ENCODE measurements at regions not wholly inside any gene's neighbourhood (a gene's known extent, or its start where the extent isn't known, plus 50 kb on each side); places are given as distances from the start of the nearest gene placed in this dataset.
"Not testable (repeated sequence)": the region's sequence is repeated elsewhere in the genome, so short reads cannot be mapped to it uniquely, and the experiment has no call there.

GRCh38 chr5:112594941-112595340 is 142.7 kb upstream of the APC start:
- no peak overlapping the region for H2AFZ ChIP-seq (ENCODE audit: insufficient read depth, low read length, poor library complexity)
- H2BK120ac ChIP-seq (ENCODE audit: insufficient read depth, low read length, poor library complexity): no peak overlapping the region
- H4K8ac ChIP-seq (ENCODE audit: low read depth, low read length): no peak overlapping the region
- WGBS (ENCODE audit: extremely low coverage, insufficient coverage, insufficient read length): no CpG with 5 or more reads among the region's 1 CpG
- no peak overlapping the region for H4K12ac ChIP-seq (ENCODE audit: low read depth, low read length)
- H3K4me3 ChIP-seq (ENCODE audit: low read depth, low read length): no peak overlapping the region
- no peak overlapping the region for H3K9ac ChIP-seq (ENCODE audit: low read length)
- no peak overlapping the region for H3K27ac ChIP-seq (ENCODE audit: low read depth, low read length)
- H2BK12ac ChIP-seq (ENCODE audit: low read length): no peak overlapping the region
- no peak for DNase-seq
- H3K18ac ChIP-seq (ENCODE audit: low read length): no peak overlapping the region
- no peak overlapping the region for H2BK5ac ChIP-seq (ENCODE audit: low read depth, low read length, poor library complexity)
- no peaks in the 10 kb centered on the region for H3K27me3 ChIP-seq (ENCODE audit: insufficient read depth, low read length)
- H3K4me1 ChIP-seq (ENCODE audit: control insufficient read depth in 1 of 2, insufficient read depth in 2 of 2, low read length in 2 of 2): no peaks in the 10 kb centered on the region
- H3K79me1 ChIP-seq (ENCODE audit: low read length): no peaks in the 10 kb centered on the region
- no peak overlapping the region for H3K14ac ChIP-seq (ENCODE audit: low read length)
- H3K4me2 ChIP-seq (ENCODE audit: low read length): no peak overlapping the region
- H3K9me3 ChIP-seq (ENCODE audit: insufficient read depth, low read depth, low read length): no peaks in the 10 kb centered on the region
- H3K4ac ChIP-seq (ENCODE audit: low read depth, low read length): no peak overlapping the region
- H3K23ac ChIP-seq (ENCODE audit: low read length): no peak overlapping the region
- H3K79me2 ChIP-seq (ENCODE audit: control insufficient read depth, insufficient read depth, low read length, poor library complexity): no peaks in the 10 kb centered on the region
- no peak overlapping the region for H4K91ac ChIP-seq (ENCODE audit: low read depth, low read length)
- no peak overlapping the region for H2AK5ac ChIP-seq (ENCODE audit: low read length)
- H3K36me3 ChIP-seq (ENCODE audit: control insufficient read depth in 1 of 2, insufficient read depth in 2 of 2, low read length in 2 of 2): no peaks in the 10 kb centered on the region

DNA sequence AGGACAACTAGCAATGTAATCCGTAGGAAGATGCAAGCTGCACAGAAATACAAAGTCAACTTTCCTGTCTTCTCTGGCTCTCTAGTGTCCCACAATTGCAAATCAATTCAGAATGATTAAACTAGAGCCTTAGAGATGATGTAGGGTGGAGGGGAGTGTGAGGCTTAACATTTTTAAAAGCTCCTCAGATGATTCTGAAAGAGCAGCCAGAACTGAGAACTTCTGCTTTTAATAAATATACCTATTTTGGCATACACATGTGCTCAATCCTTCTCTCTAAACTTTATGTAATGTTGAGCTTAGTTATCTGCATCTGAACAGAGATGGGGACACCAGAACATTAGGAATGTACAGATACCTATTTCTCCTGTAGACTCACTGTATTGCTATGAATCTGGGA is 139.9 kb upstream of the APC start:
- no peak for DNase-seq
- Histone ChIP-seq H3K4me2 (ENCODE audit: low read length) (no peak overlapping the region), H2AK5ac (ENCODE audit: low read length) (no peak overlapping the region), H3K27me3 (ENCODE audit: insufficient read depth, low read length) (no peaks in the 10 kb centered on the region), H3K36me3 (ENCODE audit: control insufficient read depth in 1 of 2, insufficient read depth in 2 of 2, low read length in 2 of 2) (no peaks in the 10 kb centered on the region), H4K91ac (ENCODE audit: low read depth, low read length) (no peak overlapping the region), H3K23ac (ENCODE audit: low read length) (no peak overlapping the region), H2BK12ac (ENCODE audit: low read length) (no peak overlapping the region), H2BK5ac (ENCODE audit: low read depth, low read length, poor library complexity) (no peak overlapping the region), H3K18ac (ENCODE audit: low read length) (no peak overlapping the region), H2BK120ac (ENCODE audit: insufficient read depth, low read length, poor library complexity) (no peak overlapping the region), H4K12ac (ENCODE audit: low read depth, low read length) (no peak overlapping the region), H3K9ac (ENCODE audit: low read length) (no peak overlapping the region), H3K27ac (ENCODE audit: low read depth, low read length) (no peak overlapping the region), H3K14ac (ENCODE audit: low read length) (no peak overlapping the region), H4K8ac (ENCODE audit: low read depth, low read length) (no peak overlapping the region), H3K4me1 (ENCODE audit: control insufficient read depth in 1 of 2, insufficient read depth in 2 of 2, low read length in 2 of 2) (no peaks in the 10 kb centered on the region), H3K4ac (ENCODE audit: low read depth, low read length) (no peak overlapping the region), H3K4me3 (ENCODE audit: low read depth, low read length) (no peak overlapping the region), H3K79me1 (ENCODE audit: low read length) (no peaks in the 10 kb centered on the region), H3K79me2 (ENCODE audit: control insufficient read depth, insufficient read depth, low read length, poor library complexity) (no peaks in the 10 kb centered on the region), H2AFZ (ENCODE audit: insufficient read depth, low read length, poor library complexity) (no peak overlapping the region), H3K9me3 (ENCODE audit: insufficient read depth, low read depth, low read length) (no peaks in the 10 kb centered on the region)
- WGBS (ENCODE audit: extremely low coverage, insufficient coverage, insufficient read length): no CpG with 5 or more reads among the region's 1 CpG

- H3K23ac ChIP-seq (ENCODE audit: low read length); H3K79me1 ChIP-seq (ENCODE audit: low read length); H3K79me2 ChIP-seq (ENCODE audit: control insufficient read depth, insufficient read depth, low read length, poor library complexity); H3K18ac ChIP-seq (ENCODE audit: low read length); H3K4me2 ChIP-seq (ENCODE audit: low read length); H3K4ac ChIP-seq (ENCODE audit: low read depth, low read length); H3K4me1 ChIP-seq (ENCODE audit: control insufficient read depth in 1 of 2, insufficient read depth in 2 of 2, low read length in 2 of 2); H2BK12ac ChIP-seq (ENCODE audit: low read length); H4K91ac ChIP-seq (ENCODE audit: low read depth, low read length); H4K8ac ChIP-seq (ENCODE audit: low read depth, low read length); H4K12ac ChIP-seq (ENCODE audit: low read depth, low read length); H3K36me3 ChIP-seq (ENCODE audit: control insufficient read depth in 1 of 2, insufficient read depth in 2 of 2, low read length in 2 of 2); H3K14ac ChIP-seq (ENCODE audit: low read length); H2BK5ac ChIP-seq (ENCODE audit: low read depth, low read length, poor library complexity); H3K9ac ChIP-seq (ENCODE audit: low read length); H2AFZ ChIP-seq (ENCODE audit: insufficient read depth, low read length, poor library complexity); DNase-seq; H3K27me3 ChIP-seq (ENCODE audit: insufficient read depth, low read length); H3K27ac ChIP-seq (ENCODE audit: low read depth, low read length); H3K4me3 ChIP-seq (ENCODE audit: low read depth, low read length); H2AK5ac ChIP-seq (ENCODE audit: low read length); H2BK120ac ChIP-seq (ENCODE audit: insufficient read depth, low read length, poor library complexity); H3K9me3 ChIP-seq (ENCODE audit: insufficient read depth, low read depth, low read length): not testable (repeated sequence)
- no CpG with 5 or more reads among the region's 2 CpGs for WGBS (ENCODE audit: extremely low coverage, insufficient coverage, insufficient read length)
Observed at GRCh38 chr5:112600510-112600909, 137.2 kb upstream of the APC start.

GRCh38 chr5:112604732-112605630 is 132.7 kb upstream of the APC start:
- Histone ChIP-seq H3K23ac (ENCODE audit: low read length) (no peak overlapping the region), H3K18ac (ENCODE audit: low read length) (no peak overlapping the region), H2BK120ac (ENCODE audit: insufficient read depth, low read length, poor library complexity) (no peak overlapping the region), H3K4me1 (ENCODE audit: control insufficient read depth in 1 of 2, insufficient read depth in 2 of 2, low read length in 2 of 2) (no peaks in the 10 kb centered on the region), H3K14ac (ENCODE audit: low read length) (no peak overlapping the region), H4K91ac (ENCODE audit: low read depth, low read length) (no peak overlapping the region), H2BK12ac (ENCODE audit: low read length) (no peak overlapping the region), H3K79me2 (ENCODE audit: control insufficient read depth, insufficient read depth, low read length, poor library complexity) (no peaks in the 10 kb centered on the region), H2AK5ac (ENCODE audit: low read length) (no peak overlapping the region), H3K9ac (ENCODE audit: low read length) (no peak overlapping the region), H2AFZ (ENCODE audit: insufficient read depth, low read length, poor library complexity) (no peak overlapping the region), H2BK5ac (ENCODE audit: low read depth, low read length, poor library complexity) (no peak overlapping the region), H4K12ac (ENCODE audit: low read depth, low read length) (no peak overlapping the region), H3K9me3 (ENCODE audit: insufficient read depth, low read depth, low read length) (no peaks in the 10 kb centered on the region), H3K27me3 (ENCODE audit: insufficient read depth, low read length) (no peaks in the 10 kb centered on the region), H3K4me2 (ENCODE audit: low read length) (no peak overlapping the region), H3K36me3 (ENCODE audit: control insufficient read depth in 1 of 2, insufficient read depth in 2 of 2, low read length in 2 of 2) (no peaks in the 10 kb centered on the region), H3K4ac (ENCODE audit: low read depth, low read length) (no peak overlapping the region), H4K8ac (ENCODE audit: low read depth, low read length) (no peak overlapping the region), H3K79me1 (ENCODE audit: low read length) (no peaks in the 10 kb centered on the region), H3K27ac (ENCODE audit: low read depth, low read length) (no peak overlapping the region), H3K4me3 (ENCODE audit: low read depth, low read length) (no peak overlapping the region)
- peak; percentile 12 to 42 for DNase-seq
- no CpG with 5 or more reads among the region's 2 CpGs for WGBS (ENCODE audit: extremely low coverage, insufficient coverage, insufficient read length)
